ENCODE measurements at regions not wholly inside any gene's neighbourhood (a gene's known extent, or its start where the extent isn't known, plus 50 kb on each side); places are given as distances from the start of the nearest gene placed in this dataset.

- CTCF ChIA-PET: no interaction called here
Measured at GRCh38 chr18:64238076-64238475, 89.2 kb upstream of the LINC00305 start.

GRCh38 chr18:64234321-64234720 is 85.4 kb upstream of the LINC00305 start:
- TF ChIP-seq CTCF (IDR thresholded peaks at IDR 0.05; ENCODE audit: insufficient read depth, low read depth, low read length): no peak
- Histone ChIP-seq H3K4me3 (ENCODE audit: low read depth, low read length) (no peak overlapping the region), H3K36me3 (ENCODE audit: control insufficient read depth, insufficient read depth, low read length) (no peaks in the 10 kb centered on the region), H3K27me3 (ENCODE audit: control insufficient read depth, insufficient read depth, low read length) (no peaks in the 10 kb centered on the region)
- CTCF ChIA-PET: no interaction called here
- POLR2A ChIA-PET: no interaction called here
- no peak for DNase-seq (ENCODE audit: low read depth)

More at GRCh38 chr18:64238076-64238475, 89.2 kb upstream of the LINC00305 start:
- H3K4me3 ChIP-seq (ENCODE audit: low read depth, low read length): no peak overlapping the region
- no peaks in the 10 kb centered on the region for H3K36me3 ChIP-seq (ENCODE audit: control insufficient read depth, insufficient read depth, low read length)
- DNase-seq (ENCODE audit: low read depth): no peak
- TF ChIP-seq CTCF (IDR thresholded peaks at IDR 0.05; ENCODE audit: insufficient read depth, low read depth, low read length): no peak
- no peaks in the 10 kb centered on the region for H3K27me3 ChIP-seq (ENCODE audit: control insufficient read depth, insufficient read depth, low read length)
- POLR2A ChIA-PET: no interaction called here

GRCh38 chr18:64233851-64234250 is 85.0 kb upstream of the LINC00305 start:
- ChIA-PET CTCF (no interaction called here), POLR2A (no interaction called here)
- Histone ChIP-seq H3K27me3 (ENCODE audit: control insufficient read depth, insufficient read depth, low read length) (no peaks in the 10 kb centered on the region), H3K4me3 (ENCODE audit: low read depth, low read length) (no peak overlapping the region), H3K36me3 (ENCODE audit: control insufficient read depth, insufficient read depth, low read length) (no peaks in the 10 kb centered on the region)
- TF ChIP-seq CTCF (IDR thresholded peaks at IDR 0.05; ENCODE audit: insufficient read depth, low read depth, low read length): no peak
- no peak for DNase-seq (ENCODE audit: low read depth)

GRCh38 chr18:64220941-64221340 is 72.1 kb upstream of the LINC00305 start:
- DNase-seq (ENCODE audit: low read depth): no peak
- Histone ChIP-seq H3K36me3 (ENCODE audit: control insufficient read depth, insufficient read depth, low read length) (no peaks in the 10 kb centered on the region), H3K4me3 (ENCODE audit: low read depth, low read length) (no peak overlapping the region), H3K27me3 (ENCODE audit: control insufficient read depth, insufficient read depth, low read length) (no peaks in the 10 kb centered on the region)
- ChIA-PET CTCF (no interaction called here), POLR2A (no interaction called here)
- no peak for TF ChIP-seq CTCF (IDR thresholded peaks at IDR 0.05; ENCODE audit: insufficient read depth, low read depth, low read length)

- POLR2A ChIA-PET: no interaction called here
- CTCF ChIA-PET: no interaction called here
- TF ChIP-seq CTCF (IDR thresholded peaks at IDR 0.05; ENCODE audit: insufficient read depth, low read depth, low read length): no peak
- Histone ChIP-seq H3K27me3 (ENCODE audit: control insufficient read depth, insufficient read depth, low read length) (no peaks in the 10 kb centered on the region), H3K4me3 (ENCODE audit: low read depth, low read length) (no peak overlapping the region), H3K36me3 (ENCODE audit: control insufficient read depth, insufficient read depth, low read length) (no peaks in the 10 kb centered on the region)
- DNase-seq (ENCODE audit: low read depth): no peak
Measured at GRCh38 chr18:64219517-64219916, 70.6 kb upstream of the LINC00305 start.
